GM12864 (cell line): ENCODE measurements at regions not wholly inside any gene's neighbourhood (a gene's known extent, or its start where the extent isn't known, plus 50 kb on each side); places are given as distances from the start of the nearest gene placed in this dataset.
"Not testable (repeated sequence)": the region's sequence is repeated elsewhere in the genome, so short reads cannot be mapped to it uniquely, and the experiment has no call there.

Experiments used
- DNase-seq: peaks from one replicate; pipeline ENCODE4 v3.0.0-alpha.2; 2011; ENCODE audit warnings: low read depth
- H3K4me3 ChIP-seq: 2 replicates; pipeline ENCODE4 v1.5.1; 2011; ENCODE audit warnings: mild to moderate bottlenecking, low read depth, low read length, control low read depth
- CTCF ChIP-seq: IDR thresholded peaks from 2 replicates; pipeline ENCODE4 v1.5.1; 2011; ENCODE audit warnings: low read depth, mild to moderate bottlenecking, moderate library complexity, low read length, control low read depth, inconsistent platforms; ENCODE audit errors: missing control alignments

GRCh38 chr2:65980531-65980930 lies 454.4 kb upstream of the MEIS1 start:
- H3K4me3 ChIP-seq = no peak overlapping the region
- TF ChIP-seq CTCF = no peak
- no peak for DNase-seq

GRCh38 chr2:65979446-65979845 lies 455.5 kb upstream of the MEIS1 start:
- no peak for TF ChIP-seq CTCF
- H3K4me3 ChIP-seq = no peak overlapping the region
- no peak for DNase-seq

- peak; percentile 14 for TF ChIP-seq CTCF
- DNase-seq = no peak
- H3K4me3 ChIP-seq = no peak overlapping the region
Measured at GRCh38 chr2:65974067-65974723, 460.7 kb upstream of the MEIS1 start.

- no peak for DNase-seq
- no peak overlapping the region for H3K4me3 ChIP-seq
- TF ChIP-seq CTCF = no peak
Measured at GRCh38 chr2:65969161-65969560, 465.8 kb upstream of the MEIS1 start.

- H3K4me3 ChIP-seq, DNase-seq: not testable (repeated sequence)
Measured at GRCh38 chr2:65963303-65963702, 471.6 kb upstream of the MEIS1 start.

- DNase-seq = no peak
- no peak for TF ChIP-seq CTCF
- no peak overlapping the region for H3K4me3 ChIP-seq
Measured at GRCh38 chr2:65960953-65961352, 474.0 kb upstream of the MEIS1 start.

- no peak for TF ChIP-seq CTCF
- H3K4me3 ChIP-seq = no peak overlapping the region
- DNase-seq = no peak
Measured at GRCh38 chr2:65957886-65958285, 477.0 kb upstream of the MEIS1 start.

- H3K4me3 ChIP-seq = no peak overlapping the region
- TF ChIP-seq CTCF = no peak
- DNase-seq = no peak
Measured at GRCh38 chr2:65957454-65957853, 477.5 kb upstream of the MEIS1 start.
